Hindlimb muscle (tissue), 1 donor: ENCODE measurements at regions not wholly inside any gene's neighbourhood (a gene's known extent, or its start where the extent isn't known, plus 50 kb on each side); places are given as distances from the start of the nearest gene placed in this dataset.
A peak's percentile ranks its signal among the peaks of the same experiment; 100 is the strongest.

Experiments
- DNase-seq: peaks from one replicate; pipeline ENCODE4 v3.0.0-alpha.2; 2013

GRCh38 chr5:39877479-39877878 is 452.7 kb upstream of the DAB2 start:
- DNase-seq = no peak

- no peak for DNase-seq
These were observed 451.4 kb upstream of the DAB2 start for GRCh38 chr5:39876146-39876545.

GRCh38 chr5:39870137-39870536 is 445.4 kb upstream of the DAB2 start:
- DNase-seq = no peak

GRCh38 chr5:39869396-39869795 is 444.6 kb upstream of the DAB2 start:
- DNase-seq = no peak

GRCh38 chr5:39867923-39868322 is 443.1 kb upstream of the DAB2 start:
- no peak for DNase-seq

- no peak for DNase-seq
These were observed 439.3 kb upstream of the DAB2 start for GRCh38 chr5:39863926-39864552.

GRCh38 chr5:39857041-39857440 is 432.3 kb upstream of the DAB2 start:
- DNase-seq = no peak

- DNase-seq = peak; percentile 18
These were observed 430.1 kb upstream of the DAB2 start for GRCh38 chr5:39854771-39855410.

GRCh38 chr5:39850291-39850690 is 425.5 kb upstream of the DAB2 start:
- DNase-seq = no peak

- DNase-seq = no peak
These were observed 421.4 kb upstream of the DAB2 start for GRCh38 chr5:39846144-39846543.

GRCh38 chr5:39843767-39844166 is 419.0 kb upstream of the DAB2 start:
- DNase-seq = no peak

GRCh38 chr5:39835371-39835770 is 410.6 kb upstream of the DAB2 start:
- DNase-seq = no peak

- no peak for DNase-seq
These were observed 404.7 kb upstream of the DAB2 start for GRCh38 chr5:39829441-39829840.

GRCh38 chr5:39826051-39826450 is 401.3 kb upstream of the DAB2 start:
- no peak for DNase-seq

GRCh38 chr5:39825301-39825700 is 400.5 kb upstream of the DAB2 start:
- no peak for DNase-seq

GRCh38 chr5:39822020-39822419 is 397.2 kb upstream of the DAB2 start:
- no peak for DNase-seq

GRCh38 chr5:39816866-39817265 is 392.1 kb upstream of the DAB2 start:
- DNase-seq = no peak

- no peak for DNase-seq
These were observed 391.5 kb upstream of the DAB2 start for GRCh38 chr5:39816156-39816845.

- DNase-seq = no peak
These were observed 390.9 kb upstream of the DAB2 start for GRCh38 chr5:39815711-39816110.

- no peak for DNase-seq
These were observed 386.6 kb upstream of the DAB2 start for GRCh38 chr5:39811381-39811780.

GRCh38 chr5:39808656-39809055 is 383.9 kb upstream of the DAB2 start:
- no peak for DNase-seq

GRCh38 chr5:39801306-39801705 is 376.5 kb upstream of the DAB2 start:
- no peak for DNase-seq

- DNase-seq = no peak
These were observed 375.3 kb upstream of the DAB2 start for GRCh38 chr5:39800042-39800601.

- DNase-seq = no peak
These were observed 374.5 kb upstream of the DAB2 start for GRCh38 chr5:39799242-39799641.
